HepG2 (cell line): ENCODE measurements at regions not wholly inside any gene's neighbourhood (a gene's known extent, or its start where the extent isn't known, plus 50 kb on each side); places are given as distances from the start of the nearest gene placed in this dataset.

Experiments
- AGO1 ChIP-seq: fragments of 200-400 bp; formaldehyde crosslinking; IDR thresholded peaks from 2 replicates; pipeline ENCODE4 v1.6.1; 2017; ENCODE audit warnings: mild to moderate bottlenecking, low read depth, low read length, moderate library complexity; ENCODE audit not compliant: poor library complexity, severe bottlenecking
- CENPX ChIP-seq: sonication (generic); formaldehyde crosslinking; IDR thresholded peaks from 2 replicates; pipeline ENCODE4 v1.9.0; 2021; ENCODE audit warnings: mild to moderate bottlenecking, missing genetic modification reagents, moderate library complexity
- DNMT3B ChIP-seq: conservative IDR thresholded peaks from 2 replicates; pipeline ENCODE4 v1.6.1; 2016; ENCODE audit warnings: missing biosample characterization, control low read depth
- E2F1 ChIP-seq: sonication (generic); formaldehyde crosslinking; IDR thresholded peaks from 2 replicates; pipeline ENCODE4 v1.5.0; 2020; ENCODE audit warnings: missing genetic modification reagents
- MIER3 ChIP-seq: IDR thresholded peaks from 2 replicates; pipeline ENCODE4 v1.6.1; 2016; ENCODE audit warnings: missing compliant biosample characterization, borderline replicate concordance
- PCBP2 ChIP-seq: fragments of 200-400 bp; formaldehyde crosslinking; optimal IDR thresholded peaks from 2 replicates; pipeline ENCODE3; 2018; ENCODE audit warnings: low read length, low read depth; ENCODE audit not compliant: poor library complexity, severe bottlenecking
- POLR2G ChIP-seq: fragments of 200-400 bp; formaldehyde crosslinking; IDR thresholded peaks from 2 replicates; pipeline ENCODE4 v1.6.1; 2018; ENCODE audit warnings: mild to moderate bottlenecking, low read depth, low read length, moderate library complexity
- TCF7L2 ChIP-seq: IDR thresholded peaks from 2 replicates; pipeline ENCODE4 v1.6.1; 2011; ENCODE audit warnings: mild to moderate bottlenecking, low read depth, low read length, moderate library complexity
- ZNF280D ChIP-seq: sonication (generic); formaldehyde crosslinking; IDR thresholded peaks from 2 replicates; pipeline ENCODE4 v1.5.1; 2020; ENCODE audit warnings: mild to moderate bottlenecking, missing genetic modification reagents
- TF ChIP-seq, protein P1 (sequence below): sonication (generic); formaldehyde crosslinking; IDR thresholded peaks from one replicate; pipeline ENCODE4 v1.5.1; 2020; ENCODE audit warnings: mild to moderate bottlenecking, missing genetic modification reagents; ENCODE audit errors: not compliant biosample characterization
- TF ChIP-seq, protein P2 (sequence below), 2 experiments: sonication (generic) in 1 of 2; formaldehyde crosslinking in 1 of 2; IDR thresholded peaks; 2 replicates each; pipeline versions ENCODE4 v1.5.1 to v1.6.1; 2011 to 2020; ENCODE audit warnings: borderline replicate concordance in 1 of 2, low read depth in 1 of 2, low read length in 1 of 2, mild to moderate bottlenecking in 1 of 2, missing genetic modification reagents in 1 of 2, moderate library complexity in 1 of 2

- TF ChIP-seq, protein P1, sequence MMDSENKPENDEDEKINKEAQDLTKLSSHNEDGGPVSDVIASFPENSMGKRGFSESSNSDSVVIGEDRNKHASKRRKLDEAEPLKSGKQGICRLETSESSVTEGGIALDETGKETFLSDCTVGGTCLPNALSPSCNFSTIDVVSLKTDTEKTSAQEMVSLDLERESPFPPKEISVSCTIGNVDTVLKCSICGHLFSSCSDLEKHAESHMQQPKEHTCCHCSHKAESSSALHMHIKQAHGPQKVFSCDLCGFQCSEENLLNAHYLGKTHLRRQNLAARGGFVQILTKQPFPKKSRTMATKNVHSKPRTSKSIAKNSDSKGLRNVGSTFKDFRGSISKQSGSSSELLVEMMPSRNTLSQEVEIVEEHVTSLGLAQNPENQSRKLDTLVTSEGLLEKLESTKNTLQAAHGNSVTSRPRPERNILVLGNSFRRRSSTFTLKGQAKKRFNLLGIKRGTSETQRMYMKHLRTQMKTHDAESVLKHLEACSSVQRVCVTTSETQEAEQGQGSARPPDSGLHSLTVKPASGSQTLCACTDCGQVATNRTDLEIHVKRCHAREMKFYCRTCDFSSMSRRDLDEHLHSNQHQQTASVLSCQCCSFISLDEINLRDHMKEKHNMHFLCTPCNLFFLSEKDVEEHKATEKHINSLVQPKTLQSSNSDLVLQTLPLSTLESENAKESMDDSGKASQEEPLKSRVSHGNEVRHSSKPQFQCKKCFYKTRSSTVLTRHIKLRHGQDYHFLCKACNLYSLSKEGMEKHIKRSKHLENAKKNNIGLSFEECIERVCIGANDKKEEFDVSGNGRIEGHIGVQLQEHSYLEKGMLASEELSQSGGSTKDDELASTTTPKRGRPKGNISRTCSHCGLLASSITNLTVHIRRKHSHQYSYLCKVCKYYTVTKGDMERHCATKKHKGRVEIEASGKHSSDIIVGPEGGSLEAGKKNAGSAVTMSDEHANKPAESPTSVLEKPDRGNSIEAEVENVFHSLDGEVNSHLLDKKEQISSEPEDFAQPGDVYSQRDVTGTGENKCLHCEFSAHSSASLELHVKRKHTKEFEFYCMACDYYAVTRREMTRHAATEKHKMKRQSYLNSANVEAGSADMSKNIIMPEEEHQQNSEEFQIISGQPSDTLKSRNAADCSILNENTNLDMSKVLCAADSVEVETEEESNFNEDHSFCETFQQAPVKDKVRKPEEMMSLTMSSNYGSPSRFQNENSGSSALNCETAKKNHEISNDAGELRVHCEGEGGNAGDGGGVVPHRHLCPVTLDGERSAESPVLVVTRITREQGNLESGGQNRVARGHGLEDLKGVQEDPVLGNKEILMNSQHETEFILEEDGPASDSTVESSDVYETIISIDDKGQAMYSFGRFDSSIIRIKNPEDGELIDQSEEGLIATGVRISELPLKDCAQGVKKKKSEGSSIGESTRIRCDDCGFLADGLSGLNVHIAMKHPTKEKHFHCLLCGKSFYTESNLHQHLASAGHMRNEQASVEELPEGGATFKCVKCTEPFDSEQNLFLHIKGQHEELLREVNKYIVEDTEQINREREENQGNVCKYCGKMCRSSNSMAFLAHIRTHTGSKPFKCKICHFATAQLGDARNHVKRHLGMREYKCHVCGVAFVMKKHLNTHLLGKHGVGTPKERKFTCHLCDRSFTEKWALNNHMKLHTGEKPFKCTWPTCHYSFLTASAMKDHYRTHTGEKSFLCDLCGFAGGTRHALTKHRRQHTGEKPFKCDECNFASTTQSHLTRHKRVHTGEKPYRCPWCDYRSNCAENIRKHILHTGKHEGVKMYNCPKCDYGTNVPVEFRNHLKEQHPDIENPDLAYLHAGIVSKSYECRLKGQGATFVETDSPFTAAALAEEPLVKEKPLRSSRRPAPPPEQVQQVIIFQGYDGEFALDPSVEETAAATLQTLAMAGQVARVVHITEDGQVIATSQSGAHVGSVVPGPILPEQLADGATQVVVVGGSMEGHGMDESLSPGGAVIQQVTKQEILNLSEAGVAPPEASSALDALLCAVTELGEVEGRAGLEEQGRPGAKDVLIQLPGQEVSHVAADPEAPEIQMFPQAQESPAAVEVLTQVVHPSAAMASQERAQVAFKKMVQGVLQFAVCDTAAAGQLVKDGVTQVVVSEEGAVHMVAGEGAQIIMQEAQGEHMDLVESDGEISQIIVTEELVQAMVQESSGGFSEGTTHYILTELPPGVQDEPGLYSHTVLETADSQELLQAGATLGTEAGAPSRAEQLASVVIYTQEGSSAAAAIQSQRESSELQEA (CRISPR knock-in tag): no peak
- TF ChIP-seq PCBP2: no peak
- TF ChIP-seq POLR2G: peak; percentile 42; the same call in 1 of the 2 replicates
- no peak for TF ChIP-seq E2F1 (CRISPR knock-in tag)
- no peak for TF ChIP-seq AGO1
- TF ChIP-seq TCF7L2: no peak
- no peak; the same call in 1 of the 2 replicates for TF ChIP-seq MIER3 (CRISPR knock-in tag)
- TF ChIP-seq, protein P2, sequence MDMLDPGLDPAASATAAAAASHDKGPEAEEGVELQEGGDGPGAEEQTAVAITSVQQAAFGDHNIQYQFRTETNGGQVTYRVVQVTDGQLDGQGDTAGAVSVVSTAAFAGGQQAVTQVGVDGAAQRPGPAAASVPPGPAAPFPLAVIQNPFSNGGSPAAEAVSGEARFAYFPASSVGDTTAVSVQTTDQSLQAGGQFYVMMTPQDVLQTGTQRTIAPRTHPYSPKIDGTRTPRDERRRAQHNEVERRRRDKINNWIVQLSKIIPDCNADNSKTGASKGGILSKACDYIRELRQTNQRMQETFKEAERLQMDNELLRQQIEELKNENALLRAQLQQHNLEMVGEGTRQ (IDR thresholded peaks at IDR 0.05; ENCODE audit: low read depth, low read length): no peak
- TF ChIP-seq, protein P2 (CRISPR knock-in tag; IDR thresholded peaks at IDR 0.05; ENCODE audit: borderline replicate concordance): no peak
- no peak for TF ChIP-seq CENPX (CRISPR knock-in tag)
- no peak for TF ChIP-seq ZNF280D
- no peak for TF ChIP-seq DNMT3B
Measured at GRCh38 chr7:45972629-45973312, 51.7 kb upstream of the IGFBP3 start (continued).
